Nephron (organoid): ENCODE measurements at regions not wholly inside any gene's neighbourhood (a gene's known extent, or its start where the extent isn't known, plus 50 kb on each side); places are given as distances from the start of the nearest gene placed in this dataset.

Source experiments
- H3K27ac Mint-ChIP-seq, 3 experiments: 2 replicates each; pipeline ENCODE4 v1.8.0; 2020; ENCODE audit warnings: mixed read lengths in 3 of 3, mild to moderate bottlenecking in 2 of 3, moderate library complexity in 1 of 3
- H3K27me3 Mint-ChIP-seq: 2 replicates; pipeline ENCODE4 v1.8.0; 2021; ENCODE audit warnings: low read depth, mild to moderate bottlenecking, moderate library complexity, mixed read lengths
- H3K36me3 Mint-ChIP-seq: 2 replicates; pipeline ENCODE4 v1.8.0; 2020; ENCODE audit warnings: low read depth, mixed read lengths
- H3K4me1 Mint-ChIP-seq: 2 replicates; pipeline ENCODE4 v1.8.0; 2020; ENCODE audit warnings: mixed read lengths
- H3K4me3 Mint-ChIP-seq, 3 experiments: 2 replicates each; pipeline ENCODE4 v1.8.0; 2020; ENCODE audit warnings: mild to moderate bottlenecking in 3 of 3, mixed read lengths in 3 of 3, moderate library complexity in 2 of 3
- H3K9me3 Mint-ChIP-seq: 2 replicates; pipeline ENCODE4 v1.8.0; 2020; ENCODE audit warnings: mixed read lengths
- TF ChIP-seq, protein P1 (sequence below), 3 experiments: fragments of 200-600 bp; sonication (generic); IDR thresholded peaks; one replicate each; pipeline ENCODE4 v1.5.0; 2021; ENCODE audit warnings: antibody characterized with exemption in 3 of 3; ENCODE audit not compliant: unreplicated experiment in 3 of 3

DNA sequence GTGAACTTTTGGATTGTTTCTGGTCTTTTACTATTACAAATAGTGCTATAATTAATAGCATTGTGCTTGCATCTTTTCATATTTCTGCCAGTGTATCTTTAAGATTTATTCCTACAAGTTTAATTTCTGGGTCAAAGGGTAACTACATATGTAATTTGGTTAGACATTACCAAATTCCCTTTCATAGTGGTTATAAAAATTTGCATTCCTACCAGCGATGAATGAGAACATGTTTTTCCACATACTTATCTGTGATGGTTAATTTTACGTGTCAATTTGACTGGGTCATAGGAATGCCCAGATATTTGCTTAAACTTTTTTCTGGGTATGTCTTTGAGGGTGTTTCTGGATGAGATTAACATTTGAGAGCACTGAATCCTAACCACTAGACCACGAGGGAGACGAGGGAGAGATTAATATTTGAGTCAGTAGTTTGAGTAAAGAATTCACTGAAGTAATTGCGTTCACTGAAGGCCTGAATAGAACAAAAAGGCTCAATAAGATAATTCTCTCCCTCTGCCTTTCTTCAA is 132.3 kb upstream of the NEO1 start:
- Mint-ChIP-seq H3K27ac (no peak overlapping the region), H3K4me1 (no peaks in the 10 kb centered on the region), H3K36me3 (no peaks in the 10 kb centered on the region), H3K9me3 (no peaks in the 10 kb centered on the region), H3K4me3 (no peak overlapping the region), H3K27me3 (no peaks in the 10 kb centered on the region)
- TF ChIP-seq, protein P1, sequence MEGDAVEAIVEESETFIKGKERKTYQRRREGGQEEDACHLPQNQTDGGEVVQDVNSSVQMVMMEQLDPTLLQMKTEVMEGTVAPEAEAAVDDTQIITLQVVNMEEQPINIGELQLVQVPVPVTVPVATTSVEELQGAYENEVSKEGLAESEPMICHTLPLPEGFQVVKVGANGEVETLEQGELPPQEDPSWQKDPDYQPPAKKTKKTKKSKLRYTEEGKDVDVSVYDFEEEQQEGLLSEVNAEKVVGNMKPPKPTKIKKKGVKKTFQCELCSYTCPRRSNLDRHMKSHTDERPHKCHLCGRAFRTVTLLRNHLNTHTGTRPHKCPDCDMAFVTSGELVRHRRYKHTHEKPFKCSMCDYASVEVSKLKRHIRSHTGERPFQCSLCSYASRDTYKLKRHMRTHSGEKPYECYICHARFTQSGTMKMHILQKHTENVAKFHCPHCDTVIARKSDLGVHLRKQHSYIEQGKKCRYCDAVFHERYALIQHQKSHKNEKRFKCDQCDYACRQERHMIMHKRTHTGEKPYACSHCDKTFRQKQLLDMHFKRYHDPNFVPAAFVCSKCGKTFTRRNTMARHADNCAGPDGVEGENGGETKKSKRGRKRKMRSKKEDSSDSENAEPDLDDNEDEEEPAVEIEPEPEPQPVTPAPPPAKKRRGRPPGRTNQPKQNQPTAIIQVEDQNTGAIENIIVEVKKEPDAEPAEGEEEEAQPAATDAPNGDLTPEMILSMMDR (IDR thresholded peaks at IDR 0.05; ENCODE audit: unreplicated experiment in 3 of 3) = no peak

DNA sequence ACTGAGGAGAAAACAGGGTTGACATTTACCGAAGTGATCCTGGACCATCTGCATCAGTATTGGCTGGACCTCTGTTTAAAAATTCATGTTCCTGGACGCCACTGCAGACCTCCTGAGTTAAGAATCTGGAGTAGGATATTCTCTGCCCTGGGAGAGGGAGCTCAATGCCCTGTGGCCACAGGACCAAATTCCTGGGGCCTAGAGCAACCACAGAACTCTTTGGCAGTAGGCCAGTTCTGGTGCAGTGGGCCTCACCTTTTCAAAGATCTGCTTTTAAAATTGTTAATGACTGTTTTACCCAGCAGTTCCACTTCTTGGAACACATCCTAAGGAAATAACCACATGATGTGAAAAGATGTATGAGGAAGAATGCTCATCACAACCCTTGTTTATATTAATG is 133.3 kb upstream of the ADPGK start:
- no peak overlapping the region for H3K27ac Mint-ChIP-seq
- H3K4me1 Mint-ChIP-seq = peaks cover 4% of the 10 kb centered on the region
- no peaks in the 10 kb centered on the region for H3K36me3 Mint-ChIP-seq
- H3K4me3 Mint-ChIP-seq = no peak overlapping the region
- TF ChIP-seq, protein P1 (IDR thresholded peaks at IDR 0.05; ENCODE audit: unreplicated experiment in 3 of 3) = no peak
- H3K27me3 Mint-ChIP-seq = no peaks in the 10 kb centered on the region
- H3K9me3 Mint-ChIP-seq = no peaks in the 10 kb centered on the region

DNA sequence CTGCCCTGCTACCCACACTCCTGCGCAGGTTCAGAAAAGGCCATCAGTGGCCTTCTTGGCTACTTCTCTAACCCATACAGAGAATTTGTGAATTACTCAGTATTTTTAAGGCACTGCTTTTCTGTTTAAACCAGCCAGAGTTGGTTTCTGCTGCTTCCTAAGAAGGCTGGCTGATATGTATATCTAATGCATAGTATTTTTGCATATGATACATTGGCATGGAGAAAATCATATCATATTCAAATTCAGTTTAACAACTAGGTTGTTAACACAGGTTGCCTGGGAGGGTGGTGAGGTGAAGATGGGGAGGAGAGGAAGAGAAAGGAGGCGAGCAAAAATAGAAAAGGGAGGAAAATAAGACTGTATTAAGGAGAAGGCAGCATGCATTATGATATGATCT is 132.8 kb upstream of the ADPGK start:
- H3K27ac Mint-ChIP-seq = peak overlapping the region in 1 of 3 experiments; percentile 4
- TF ChIP-seq, protein P1 (IDR thresholded peaks at IDR 0.05; ENCODE audit: unreplicated experiment in 3 of 3) = no peak
- no peaks in the 10 kb centered on the region for H3K27me3 Mint-ChIP-seq
- H3K4me3 Mint-ChIP-seq = no peak overlapping the region
- peaks cover 8% of the 10 kb centered on the region for H3K4me1 Mint-ChIP-seq
- H3K36me3 Mint-ChIP-seq = no peaks in the 10 kb centered on the region
- H3K9me3 Mint-ChIP-seq = no peaks in the 10 kb centered on the region

DNA sequence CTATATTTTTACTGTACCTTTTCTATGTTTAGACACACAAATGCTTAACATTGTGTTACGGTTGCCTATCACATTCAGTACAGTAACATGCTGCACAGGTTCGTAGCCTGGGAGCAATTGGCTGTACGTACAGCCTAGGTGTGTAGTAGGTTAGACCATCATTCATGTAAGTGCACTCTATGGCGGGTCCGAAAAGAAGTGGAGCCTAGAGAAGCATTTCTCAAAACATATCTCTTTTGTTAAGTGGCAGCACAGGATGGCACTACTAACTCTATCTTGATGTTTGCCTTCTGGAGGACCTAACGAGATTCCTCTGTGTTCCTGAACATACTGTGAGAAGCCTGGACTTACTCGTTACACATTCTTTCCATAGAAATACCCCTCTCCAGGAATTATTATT is 132.3 kb upstream of the ADPGK start:
- Mint-ChIP-seq H3K27ac (no peak overlapping the region), H3K4me1 (peaks cover 8% of the 10 kb centered on the region), H3K36me3 (no peaks in the 10 kb centered on the region), H3K9me3 (no peaks in the 10 kb centered on the region), H3K4me3 (no peak overlapping the region), H3K27me3 (no peaks in the 10 kb centered on the region)
- TF ChIP-seq, protein P1 (IDR thresholded peaks at IDR 0.05; ENCODE audit: unreplicated experiment in 3 of 3) = no peak

DNA sequence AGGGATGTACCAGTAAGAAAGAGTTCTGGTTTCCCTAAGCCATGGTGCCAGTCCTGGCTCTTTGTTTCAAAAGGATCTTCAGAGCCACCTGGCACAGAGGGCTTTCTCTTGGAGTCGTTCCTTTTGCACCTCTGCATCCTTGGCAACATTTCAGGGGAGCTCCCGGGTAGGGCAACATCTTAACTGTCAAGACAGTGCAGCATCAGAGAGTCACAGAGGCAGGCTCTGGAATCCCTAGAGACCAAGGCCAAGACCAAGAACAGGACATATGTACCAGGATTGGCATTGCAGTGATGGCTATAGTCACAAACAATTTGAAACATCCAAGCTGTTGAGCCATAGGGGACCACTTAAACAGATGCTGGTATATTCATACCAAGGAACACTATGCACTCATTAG is 129.4 kb upstream of the ADPGK start:
- Mint-ChIP-seq H3K4me3 (no peak overlapping the region), H3K36me3 (no peaks in the 10 kb centered on the region), H3K4me1 (peaks cover 26% of the 10 kb centered on the region), H3K27me3 (peaks cover 5% of the 10 kb centered on the region), H3K27ac (no peak overlapping the region), H3K9me3 (no peaks in the 10 kb centered on the region)
- TF ChIP-seq, protein P1 (IDR thresholded peaks at IDR 0.05; ENCODE audit: unreplicated experiment in 3 of 3) = no peak

DNA sequence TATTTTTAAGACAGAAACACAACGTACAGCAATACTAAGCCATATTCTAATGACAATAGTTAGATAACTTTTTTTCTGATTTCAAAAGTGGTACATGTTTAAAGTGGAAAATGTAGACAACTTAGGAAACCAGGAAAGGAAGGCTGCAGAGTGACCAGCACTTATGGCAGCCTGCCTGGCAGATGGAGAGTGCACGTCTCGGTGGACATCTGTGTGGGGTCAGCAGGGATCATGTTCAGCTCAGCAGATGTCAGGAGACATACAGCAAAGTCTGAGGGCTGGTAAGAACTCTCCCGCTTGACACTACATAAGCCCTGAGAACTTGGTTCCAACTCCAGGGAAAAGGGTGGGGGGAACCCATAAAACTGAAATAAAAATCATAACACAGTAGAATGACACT is 128.6 kb upstream of the ADPGK start:
- peaks cover 33% of the 10 kb centered on the region for H3K4me1 Mint-ChIP-seq
- TF ChIP-seq, protein P1 (IDR thresholded peaks at IDR 0.05; ENCODE audit: unreplicated experiment in 3 of 3) = no peak
- H3K27ac Mint-ChIP-seq = peak overlapping the region in 1 of 3 experiments; percentile 44
- no peak overlapping the region for H3K4me3 Mint-ChIP-seq
- H3K27me3 Mint-ChIP-seq = peaks cover 5% of the 10 kb centered on the region
- no peaks in the 10 kb centered on the region for H3K36me3 Mint-ChIP-seq
- H3K9me3 Mint-ChIP-seq = no peaks in the 10 kb centered on the region
